GM12875 (cell line): ENCODE measurements at regions not wholly inside any gene's neighbourhood (a gene's known extent, or its start where the extent isn't known, plus 50 kb on each side); places are given as distances from the start of the nearest gene placed in this dataset.

Source experiments
- H3K4me3 ChIP-seq: one replicate; pipeline ENCODE4 v1.5.1; 2011; ENCODE audit warnings: low read depth, low read length, control low read depth
- CTCF ChIP-seq: IDR thresholded peaks from 2 replicates; pipeline ENCODE4 v1.5.1; 2011; ENCODE audit warnings: low read depth, mild to moderate bottlenecking, control low read depth, inconsistent platforms, low read length, moderate library complexity, borderline replicate concordance; ENCODE audit not compliant: insufficient read depth

- no peak for TF ChIP-seq CTCF
- H3K4me3 ChIP-seq, result no peak overlapping the region
Observed at GRCh38 chr4:100042711-100043110, 92.6 kb upstream of the H2AZ1 start.

- no peak overlapping the region for H3K4me3 ChIP-seq
- no peak for TF ChIP-seq CTCF
Observed at GRCh38 chr4:100042235-100042634, 92.2 kb upstream of the H2AZ1 start.

GRCh38 chr4:100041646-100042045, 91.6 kb upstream of the H2AZ1 start:
- H3K4me3 ChIP-seq, result no peak overlapping the region
- no peak for TF ChIP-seq CTCF

GRCh38 chr4:100034023-100034664, 84.1 kb upstream of the H2AZ1 start:
- no peak for TF ChIP-seq CTCF
- H3K4me3 ChIP-seq, result no peak overlapping the region

- no peak overlapping the region for H3K4me3 ChIP-seq
- TF ChIP-seq CTCF, result no peak
Observed at GRCh38 chr4:100026066-100026465, 76.0 kb upstream of the H2AZ1 start.

GRCh38 chr4:100023800-100024199, 73.7 kb upstream of the H2AZ1 start:
- no peak overlapping the region for H3K4me3 ChIP-seq
- no peak for TF ChIP-seq CTCF

GRCh38 chr4:100022792-100023222, 72.7 kb upstream of the H2AZ1 start:
- H3K4me3 ChIP-seq, result no peak overlapping the region
- no peak for TF ChIP-seq CTCF
